ELR (cell line): ENCODE measurements at regions not wholly inside any gene's neighbourhood (a gene's known extent, or its start where the extent isn't known, plus 50 kb on each side); places are given as distances from the start of the nearest gene placed in this dataset.
"Not testable (repeated sequence)": the region's sequence is repeated elsewhere in the genome, so short reads cannot be mapped to it uniquely, and the experiment has no call there.

ENCODE experiments used
- DNase-seq: peaks from one replicate; pipeline ENCODE4 v3.0.0-alpha.2; 2015; ENCODE audit warnings: low read depth

DNA sequence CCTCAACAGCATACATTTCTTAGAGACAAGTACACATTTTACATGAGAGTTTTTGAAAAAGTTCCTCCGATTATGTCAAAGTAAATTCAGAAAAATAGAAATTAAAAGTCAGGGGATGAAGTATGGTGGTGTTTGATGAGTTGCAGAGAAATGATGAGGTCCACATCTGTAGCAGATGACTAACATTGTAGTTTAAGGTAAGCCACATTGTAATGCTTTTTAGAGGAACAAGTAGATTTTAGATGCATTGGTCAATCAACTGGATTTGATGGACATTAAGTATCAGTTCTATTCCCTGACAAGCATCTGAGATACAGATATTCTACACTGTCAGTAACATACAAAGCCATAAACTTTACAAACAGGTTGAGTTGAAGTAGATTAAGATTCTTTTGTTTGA is 402.4 kb upstream of the RORB start:
- DNase-seq = no peak

DNA sequence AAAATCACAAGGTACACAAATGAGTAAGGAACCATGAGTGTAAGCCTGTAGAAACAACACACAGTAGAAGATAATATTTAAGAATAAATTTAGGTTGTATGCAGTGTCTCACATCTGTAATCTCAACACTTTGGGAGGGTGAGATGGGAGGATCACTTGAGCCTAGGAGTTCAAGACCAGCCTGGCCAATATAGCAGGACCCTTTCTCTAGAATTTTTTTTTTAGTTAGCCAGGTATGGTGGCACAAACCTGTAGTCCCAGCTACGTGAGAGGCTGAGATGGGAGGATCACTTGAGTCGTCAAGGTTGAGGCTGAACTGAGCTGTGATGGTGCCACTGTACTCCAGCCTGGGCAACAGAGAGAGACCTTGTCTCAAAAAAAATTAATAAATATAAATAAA is 401.2 kb upstream of the RORB start:
- no peak for DNase-seq

DNA sequence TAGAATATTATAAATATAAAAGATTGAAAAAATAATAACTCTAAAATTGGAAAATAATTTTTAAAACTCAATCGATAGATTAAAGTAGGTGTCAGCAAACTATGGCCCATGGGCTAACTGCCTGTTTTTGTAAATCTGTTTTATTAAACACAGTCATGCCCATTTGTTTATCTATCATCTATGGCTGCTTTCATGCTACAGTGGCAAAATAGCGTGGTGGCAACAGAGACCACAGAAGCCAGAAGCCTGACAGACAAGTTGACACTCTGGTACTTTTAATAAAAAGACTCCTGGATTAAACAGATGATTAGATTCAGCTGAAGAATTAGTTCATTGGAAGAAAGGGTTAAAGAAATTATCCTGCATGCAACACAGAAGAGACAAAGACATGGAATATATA is 400.7 kb upstream of the RORB start:
- no peak for DNase-seq

DNA sequence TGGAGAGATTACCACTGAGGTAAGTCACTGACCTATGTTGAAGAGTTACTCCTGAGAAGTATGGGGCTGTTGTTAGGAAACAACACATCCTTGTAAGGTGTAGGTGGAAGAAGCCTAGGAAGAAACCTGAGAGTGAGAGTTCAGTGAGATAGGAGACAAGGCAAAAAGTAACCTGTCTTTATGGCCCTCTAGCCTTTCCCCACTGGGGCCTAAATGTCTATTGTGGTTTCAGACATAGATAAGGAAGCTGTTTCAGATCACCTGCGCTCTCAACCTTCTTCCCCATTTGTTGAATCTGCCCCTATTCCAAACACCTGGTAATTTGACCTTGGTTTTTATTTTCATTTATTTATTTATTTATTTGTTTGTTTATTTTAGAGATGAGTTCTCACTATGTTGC is 397.1 kb upstream of the RORB start:
- DNase-seq = no peak

GRCh38 chr9:74102148-74102547 is 395.0 kb upstream of the RORB start:
- DNase-seq = not testable (repeated sequence)

GRCh38 chr9:74102702-74103101 is 394.4 kb upstream of the RORB start:
- no peak for DNase-seq

DNA sequence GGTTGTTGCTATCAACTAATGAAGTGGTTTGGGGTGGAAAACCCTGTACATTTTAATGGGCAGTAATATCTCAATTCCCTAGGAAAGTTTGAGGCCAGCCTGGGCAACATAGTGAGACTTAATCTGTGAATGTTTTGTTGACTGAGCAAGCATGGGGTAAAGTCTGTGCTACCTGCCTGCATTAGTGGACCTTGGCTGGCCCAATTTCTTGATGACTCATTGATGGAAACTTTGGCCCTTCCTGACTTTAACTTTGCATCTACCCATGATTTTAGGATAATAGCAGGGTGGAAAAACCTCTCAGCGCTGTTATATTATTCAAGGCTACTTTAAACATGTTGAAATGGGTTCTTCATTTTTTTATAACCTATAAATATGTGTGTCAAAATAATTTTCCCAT is 389.4 kb upstream of the RORB start:
- DNase-seq = no peak

GRCh38 chr9:74115976-74116375 is 381.2 kb upstream of the RORB start:
- DNase-seq = no peak

GRCh38 chr9:74117151-74117550 is 380.0 kb upstream of the RORB start:
- no peak for DNase-seq

DNA sequence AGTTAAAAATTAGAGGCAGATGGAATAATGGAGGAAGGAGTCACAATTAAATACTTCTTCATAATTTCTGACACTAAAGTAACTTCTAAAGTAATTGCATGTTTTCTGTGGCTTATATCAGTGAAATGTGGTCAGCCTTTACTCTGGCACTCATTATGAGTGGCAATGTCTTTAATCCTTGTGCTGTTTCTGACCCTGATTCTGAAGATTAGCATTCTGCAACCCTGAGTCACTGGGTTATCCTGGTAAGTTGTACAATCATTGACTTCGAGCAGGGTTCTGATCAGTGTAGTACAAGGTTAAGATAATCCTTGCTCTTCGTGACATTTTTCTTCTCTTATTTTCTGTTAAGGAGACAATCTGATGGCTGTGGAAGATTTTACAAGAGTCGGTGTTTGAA is 379.4 kb upstream of the RORB start:
- DNase-seq = no peak

DNA sequence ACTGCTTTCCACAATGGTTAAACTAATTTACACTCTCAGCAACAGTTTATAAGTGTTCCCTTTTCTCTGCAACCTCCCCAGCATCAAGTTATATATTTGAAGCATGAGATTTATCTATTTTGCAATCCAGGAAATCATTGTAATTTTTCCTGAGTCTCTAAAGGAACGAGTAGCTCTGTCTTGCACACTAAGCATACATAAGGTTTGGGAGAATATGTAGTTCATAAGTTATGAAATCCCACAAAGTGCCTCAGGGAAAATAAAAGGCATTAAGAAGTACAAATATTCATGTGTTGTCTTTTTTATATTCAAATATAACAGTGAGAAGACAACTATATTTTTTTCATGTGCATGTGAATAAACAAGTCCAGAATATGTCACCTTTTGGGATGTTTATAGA is 377.1 kb upstream of the RORB start:
- no peak for DNase-seq

GRCh38 chr9:74120470-74120869 is 376.7 kb upstream of the RORB start:
- no peak for DNase-seq

- DNase-seq = no peak
Measured at GRCh38 chr9:74122216-74122615, 374.9 kb upstream of the RORB start.

- DNase-seq = no peak
Measured at GRCh38 chr9:74122661-74123060, 374.5 kb upstream of the RORB start.

DNA sequence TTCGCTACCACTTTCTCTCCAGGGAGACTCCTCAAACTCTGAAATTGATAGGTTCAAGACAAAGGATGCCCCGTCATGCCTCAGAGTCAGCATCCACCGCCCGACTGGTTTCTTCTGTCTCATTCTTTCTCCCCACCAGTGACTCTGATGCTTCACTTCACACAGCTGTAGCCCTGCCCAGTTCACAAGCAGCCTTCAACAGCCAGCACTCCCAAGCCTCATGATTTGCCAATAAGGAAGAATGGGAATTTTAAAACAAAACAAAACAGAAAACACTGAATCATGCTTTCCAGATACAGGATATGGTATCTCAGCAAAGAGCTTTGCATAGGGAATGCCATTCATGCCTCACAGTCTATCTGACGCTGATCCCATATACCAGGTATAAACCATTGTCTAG is 371.2 kb upstream of the RORB start:
- DNase-seq = no peak

DNA sequence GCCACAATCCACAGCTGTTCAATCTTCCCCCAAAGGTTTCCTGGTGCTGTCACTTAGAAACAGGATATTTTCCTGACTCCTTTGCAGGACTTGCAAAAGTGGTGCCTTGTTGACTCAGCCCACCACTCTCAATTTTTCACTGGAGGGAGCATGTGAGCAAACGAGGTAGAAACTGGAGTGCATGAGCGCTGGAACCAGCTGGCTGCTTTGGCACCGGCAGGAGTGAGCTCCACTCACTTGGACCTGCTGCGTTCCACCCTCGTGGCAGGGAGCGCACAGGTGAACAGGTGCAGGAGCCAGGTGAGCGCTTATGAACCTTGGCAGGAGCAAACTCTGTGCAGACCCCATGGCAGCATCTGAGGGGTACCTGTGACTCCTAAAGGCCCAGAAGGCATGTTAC is 364.1 kb upstream of the RORB start:
- no peak for DNase-seq

DNA sequence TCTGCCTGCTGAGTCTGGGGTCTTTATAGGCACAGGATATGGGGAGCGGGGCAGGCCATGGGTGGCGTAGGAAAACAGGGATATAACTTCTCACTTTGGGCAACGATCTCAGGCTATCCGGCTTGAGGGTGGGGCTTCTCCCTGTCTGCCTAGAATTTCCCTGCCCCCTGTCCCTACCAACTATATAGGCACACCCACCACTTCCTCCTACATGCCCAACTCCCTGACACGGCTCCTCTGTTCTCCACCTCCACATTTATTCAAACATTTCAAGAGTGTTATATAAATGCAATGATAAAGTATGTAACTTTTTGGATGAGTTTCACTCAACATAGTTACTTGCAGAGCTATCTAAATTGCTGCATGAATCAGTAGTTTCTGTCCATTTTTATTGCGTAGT is 363.2 kb upstream of the RORB start:
- no peak for DNase-seq

DNA sequence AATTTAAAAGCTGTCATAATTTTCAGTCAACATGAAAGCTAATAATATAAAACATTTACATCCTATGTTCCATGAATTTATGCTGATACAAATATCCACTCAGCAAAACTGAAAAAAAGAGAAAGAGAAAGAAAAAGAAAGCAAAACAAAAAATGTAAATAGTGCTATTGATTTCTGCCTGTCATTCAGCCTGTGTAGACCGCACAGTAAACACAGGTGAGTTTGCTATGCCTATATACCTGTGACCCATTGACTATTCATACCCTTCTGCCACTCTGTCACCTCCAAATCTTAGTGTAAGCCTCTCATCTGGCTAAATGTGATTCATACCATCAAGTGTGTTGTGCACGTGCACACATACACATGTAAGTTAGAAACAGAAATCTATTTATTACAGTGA is 359.0 kb upstream of the RORB start:
- no peak for DNase-seq

DNA sequence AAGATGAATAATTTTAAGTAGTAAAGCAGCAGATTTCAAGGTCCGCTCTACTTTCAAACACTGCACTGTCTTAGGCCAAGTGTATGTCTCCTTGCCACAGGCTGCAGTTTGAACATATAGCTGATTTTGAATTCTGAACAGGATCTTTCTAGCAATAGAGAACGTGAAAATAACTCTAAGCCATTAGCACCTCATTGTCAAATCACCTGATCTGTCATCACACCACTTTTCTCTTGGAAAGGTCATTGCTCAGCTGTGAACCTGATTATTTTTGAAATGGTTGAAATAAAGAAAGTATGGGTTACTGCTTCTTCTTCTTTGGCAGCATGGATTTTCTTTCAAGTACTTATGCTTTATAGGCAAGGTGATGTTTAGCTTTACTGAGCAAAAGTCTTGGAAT is 357.0 kb upstream of the RORB start:
- DNase-seq = no peak

GRCh38 chr9:74147906-74148305 is 349.2 kb upstream of the RORB start:
- DNase-seq = no peak

GRCh38 chr9:74172874-74173273 is 324.3 kb upstream of the RORB start:
- DNase-seq = no peak

DNA sequence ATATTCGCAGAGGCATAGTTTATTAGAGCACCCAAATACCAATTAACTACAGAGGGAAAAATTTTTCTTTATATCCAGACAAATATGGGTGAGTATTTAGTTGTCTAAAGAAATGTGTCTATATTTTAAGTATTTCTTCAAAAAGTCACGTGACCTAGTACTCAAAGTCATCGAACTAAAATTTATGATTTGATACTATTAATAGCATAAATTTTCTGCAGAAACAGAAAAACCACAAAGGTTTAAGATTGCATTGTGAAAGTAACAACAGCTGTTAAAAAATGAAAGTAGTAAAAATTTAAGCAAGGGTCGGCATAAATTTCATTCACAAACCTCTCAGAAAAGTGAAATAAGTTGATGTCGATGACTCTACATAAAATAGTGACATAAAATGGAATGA is 323.9 kb upstream of the RORB start:
- DNase-seq = no peak

- not testable (repeated sequence) for DNase-seq
Measured at GRCh38 chr9:74197771-74198170, 299.4 kb upstream of the RORB start.

- no peak for DNase-seq
Measured at GRCh38 chr9:74205056-74205455, 292.1 kb upstream of the RORB start.

DNA sequence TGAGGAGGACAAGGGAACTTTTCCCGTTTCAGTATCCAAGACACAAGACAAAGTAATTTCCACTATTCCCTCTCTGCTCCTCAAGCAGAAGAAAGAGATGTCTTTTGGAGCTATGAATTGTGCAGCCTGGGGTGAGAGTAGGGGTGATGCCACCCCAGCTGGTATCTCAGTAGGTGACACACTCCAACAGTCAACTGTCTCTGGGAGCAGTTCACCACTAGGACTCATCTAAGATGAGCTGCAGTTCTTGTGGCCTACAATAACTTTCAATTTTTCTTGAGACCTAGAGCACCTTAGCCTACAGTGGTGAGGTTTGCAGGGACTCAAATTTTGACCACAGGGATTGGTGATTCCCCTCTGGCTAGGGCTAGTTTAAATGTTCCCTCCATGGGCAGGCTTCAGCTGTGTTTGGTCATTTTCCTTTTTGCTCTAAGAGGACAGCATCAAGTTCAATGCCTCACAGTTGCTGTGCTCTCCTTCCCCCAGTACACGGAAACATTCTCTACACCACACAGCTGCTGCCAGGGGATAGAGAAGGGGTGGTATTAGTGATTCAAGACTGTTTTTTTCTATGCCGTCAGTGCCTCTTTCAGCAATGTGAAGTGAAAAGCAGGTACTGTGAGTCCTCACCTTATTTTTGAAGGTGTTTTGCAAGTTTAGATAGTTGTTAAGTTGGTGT is 278.6 kb upstream of the RORB start:
- no peak for DNase-seq
